ENCODE measurements at regions not wholly inside any gene's neighbourhood (a gene's known extent, or its start where the extent isn't known, plus 50 kb on each side); places are given as distances from the start of the nearest gene placed in this dataset.

DNA sequence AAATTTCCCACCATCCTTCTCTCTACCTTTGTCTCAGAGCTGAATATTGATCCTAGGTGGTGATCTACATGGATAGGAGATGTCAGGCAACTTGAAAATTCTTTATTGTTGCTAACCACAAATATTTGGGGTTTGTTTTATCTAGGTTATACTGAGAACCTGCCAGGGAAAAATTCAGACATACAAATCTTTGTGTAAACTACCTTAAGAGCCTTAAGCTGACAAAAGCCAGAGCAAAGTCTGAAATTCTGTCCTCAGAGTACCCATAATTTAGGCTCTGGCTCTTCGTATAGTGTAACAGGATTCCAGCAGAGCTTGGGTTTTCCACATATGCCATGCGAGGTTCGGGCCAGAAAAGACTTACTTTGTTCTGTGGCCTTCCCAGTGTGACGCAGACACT, 406.7 kb upstream of the MAF start:
- TF ChIP-seq, protein P1, sequence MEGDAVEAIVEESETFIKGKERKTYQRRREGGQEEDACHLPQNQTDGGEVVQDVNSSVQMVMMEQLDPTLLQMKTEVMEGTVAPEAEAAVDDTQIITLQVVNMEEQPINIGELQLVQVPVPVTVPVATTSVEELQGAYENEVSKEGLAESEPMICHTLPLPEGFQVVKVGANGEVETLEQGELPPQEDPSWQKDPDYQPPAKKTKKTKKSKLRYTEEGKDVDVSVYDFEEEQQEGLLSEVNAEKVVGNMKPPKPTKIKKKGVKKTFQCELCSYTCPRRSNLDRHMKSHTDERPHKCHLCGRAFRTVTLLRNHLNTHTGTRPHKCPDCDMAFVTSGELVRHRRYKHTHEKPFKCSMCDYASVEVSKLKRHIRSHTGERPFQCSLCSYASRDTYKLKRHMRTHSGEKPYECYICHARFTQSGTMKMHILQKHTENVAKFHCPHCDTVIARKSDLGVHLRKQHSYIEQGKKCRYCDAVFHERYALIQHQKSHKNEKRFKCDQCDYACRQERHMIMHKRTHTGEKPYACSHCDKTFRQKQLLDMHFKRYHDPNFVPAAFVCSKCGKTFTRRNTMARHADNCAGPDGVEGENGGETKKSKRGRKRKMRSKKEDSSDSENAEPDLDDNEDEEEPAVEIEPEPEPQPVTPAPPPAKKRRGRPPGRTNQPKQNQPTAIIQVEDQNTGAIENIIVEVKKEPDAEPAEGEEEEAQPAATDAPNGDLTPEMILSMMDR (IDR thresholded peaks at IDR 0.05) = no peak
- no peak for TF ChIP-seq POLR2AphosphoS5 (IDR thresholded peaks at IDR 0.05)
